Liver (tissue), 7 donors: ENCODE measurements at regions not wholly inside any gene's neighbourhood (a gene's known extent, or its start where the extent isn't known, plus 50 kb on each side); places are given as distances from the start of the nearest gene placed in this dataset.

ENCODE experiments used
- DNase-seq: peaks from one replicate; pipeline ENCODE4 v3.0.0-alpha.2; 2017; ENCODE audit warnings: low spot score
- H3K27ac ChIP-seq, 2 donors: one replicate each; pipeline ENCODE4 v1.7.0; 2013; ENCODE audit warnings: inconsistent platforms in 2 of 2, low read length in 2 of 2, control low read depth in 1 of 2, low read depth in 1 of 2, mild to moderate bottlenecking in 1 of 2
- H3K27me3 ChIP-seq, 4 donors: one replicate each; pipeline versions ENCODE4 v1.6.1 to v1.7.0; 2013; ENCODE audit warnings: low read length in 3 of 4, inconsistent platforms in 1 of 4, mild to moderate bottlenecking in 1 of 4, moderate library complexity in 1 of 4; ENCODE audit not compliant: control insufficient read depth in 4 of 4, insufficient read depth in 4 of 4
- H3K36me3 ChIP-seq, 4 donors: one replicate each; pipeline versions ENCODE4 v1.6.1 to v1.7.0; 2013; ENCODE audit warnings: low read length in 3 of 4, mild to moderate bottlenecking in 3 of 4, low read depth in 1 of 4, moderate library complexity in 1 of 4; ENCODE audit not compliant: control insufficient read depth in 4 of 4, insufficient read depth in 3 of 4
- H3K4me1 ChIP-seq, 4 donors: one replicate each; pipeline versions ENCODE4 v1.6.1 to v1.7.0; 2013; ENCODE audit warnings: low read length in 3 of 4, mild to moderate bottlenecking in 3 of 4, moderate library complexity in 1 of 4; ENCODE audit not compliant: control insufficient read depth in 4 of 4, insufficient read depth in 4 of 4
- H3K4me3 ChIP-seq, 3 donors: one replicate each; pipeline versions ENCODE4 v1.6.1 to v1.7.0; 2013; ENCODE audit warnings: low read length in 3 of 3, control low read depth in 1 of 3, low read depth in 1 of 3, mild to moderate bottlenecking in 1 of 3
- H3K9ac ChIP-seq, 2 donors: one replicate each; pipeline ENCODE4 v1.7.0; 2013; ENCODE audit warnings: low read length in 2 of 2, mild to moderate bottlenecking in 2 of 2, moderate library complexity in 2 of 2, control low read depth in 1 of 2, low read depth in 1 of 2
- H3K9me3 ChIP-seq, 4 donors: one replicate each; pipeline versions ENCODE4 v1.6.1 to v1.7.0; 2013; ENCODE audit warnings: low read length in 3 of 4; ENCODE audit not compliant: control insufficient read depth in 4 of 4
- ATF3 ChIP-seq: IDR thresholded peaks from 2 replicates; pipeline ENCODE4 v1.6.1; 2016; ENCODE audit warnings: antibody characterized with exemption
- EGR1 ChIP-seq, 2 donors: IDR thresholded peaks; 2 replicates each; pipeline ENCODE4 v1.6.1; 2016 to 2018; ENCODE audit warnings: antibody characterized with exemption in 2 of 2, low read depth in 2 of 2
- FOXA2 ChIP-seq: IDR thresholded peaks from 2 replicates; pipeline ENCODE4 v1.6.1; 2016; ENCODE audit warnings: antibody characterized with exemption
- GABPA ChIP-seq, 2 donors: IDR thresholded peaks in 1 of 2; conservative IDR thresholded peaks in 1 of 2; 2 replicates each; pipeline ENCODE4 v1.6.1; 2016; ENCODE audit warnings: antibody characterized with exemption in 2 of 2, mild to moderate bottlenecking in 1 of 2, moderate library complexity in 1 of 2
- HNF4A ChIP-seq, 2 donors: conservative IDR thresholded peaks; 2 replicates each; pipeline ENCODE4 v1.6.1; 2016; ENCODE audit warnings: antibody characterized with exemption in 2 of 2, mild to moderate bottlenecking in 2 of 2
- HNF4G ChIP-seq: IDR thresholded peaks from 2 replicates; pipeline ENCODE4 v1.6.1; 2016; ENCODE audit warnings: antibody characterized with exemption
- JUND ChIP-seq, 2 donors: IDR thresholded peaks; 2 replicates each; pipeline ENCODE4 v1.6.1; 2016; ENCODE audit warnings: antibody characterized with exemption in 2 of 2
- NR2F2 ChIP-seq: IDR thresholded peaks from 2 replicates; pipeline ENCODE4 v1.6.1; 2016; ENCODE audit warnings: antibody characterized with exemption
- RAD21 ChIP-seq, 2 donors: IDR thresholded peaks; 2 replicates each; pipeline ENCODE4 v1.6.1; 2016; ENCODE audit warnings: antibody characterized with exemption in 2 of 2, mild to moderate bottlenecking in 2 of 2
- RXRA ChIP-seq, 2 donors: IDR thresholded peaks; 2 replicates each; pipeline ENCODE4 v1.6.1; 2017 to 2018; ENCODE audit warnings: antibody characterized with exemption in 2 of 2, mild to moderate bottlenecking in 1 of 2
- TAF1 ChIP-seq: conservative IDR thresholded peaks from 2 replicates; pipeline ENCODE4 v1.6.1; 2016; ENCODE audit warnings: antibody characterized with exemption, mild to moderate bottlenecking
- YY1 ChIP-seq: IDR thresholded peaks from 2 replicates; pipeline ENCODE4 v1.6.1; 2016; ENCODE audit warnings: antibody characterized with exemption, mild to moderate bottlenecking
- ZBTB33 ChIP-seq: IDR thresholded peaks from 2 replicates; pipeline ENCODE4 v1.6.1; 2016; ENCODE audit warnings: antibody characterized with exemption
- WGBS: extraction: QIAGEN DNeasy Blood & Tissue Kit; methylation state at CpG from one replicate; pipeline ENCODE4 v1.1.7; 2013; 5-methylcytosine and 5-hydroxymethylcytosine counted together
- donor health status: healthy.
- donor health status: healthy.
- donor health status: healthy.
- donor health status: healthy.

GRCh38 chr11:44467931-44468330 is 97.5 kb upstream of the CD82 start:
- no peak for TF ChIP-seq RXRA (IDR thresholded peaks at IDR 0.05)
- no peaks in the 10 kb centered on the region for H3K27me3 ChIP-seq
- no peaks in the 10 kb centered on the region for H3K36me3 ChIP-seq
- peaks cover 0 to 2% (median 0%) of the 10 kb centered on the region in 4 donors for H3K9me3 ChIP-seq
- no peak overlapping the region for H3K9ac ChIP-seq
- 81% methylated on average over 5 of the region's 5 CpGs for WGBS
- no peak overlapping the region for H3K27ac ChIP-seq
- H3K4me3 ChIP-seq, result no peak overlapping the region
- DNase-seq, result no peak
- H3K4me1 ChIP-seq, result peaks cover 0 to 8% (median 3%) of the 10 kb centered on the region in 4 donors

- H3K9ac ChIP-seq, result no peak overlapping the region
- H3K36me3 ChIP-seq, result no peaks in the 10 kb centered on the region
- H3K9me3 ChIP-seq, result peaks cover 0 to 2% (median 0%) of the 10 kb centered on the region in 4 donors
- TF ChIP-seq JUND (IDR thresholded peaks at IDR 0.05) (no peak), EGR1 (IDR thresholded peaks at IDR 0.05; ENCODE audit: low read depth in 2 of 2) (no peak), ZBTB33 (no peak), NR2F2 (no peak), HNF4G (no peak), GABPA (IDR thresholded peaks at IDR 0.05 in 1 of 2, conservative IDR thresholded peaks at IDR 0.05 in 1 of 2) (no peak), TAF1 (no peak), ATF3 (no peak), FOXA2 (no peak), RAD21 (IDR thresholded peaks at IDR 0.05) (no peak)
- no peak overlapping the region for H3K4me3 ChIP-seq
- no peak for DNase-seq
- no peak overlapping the region for H3K27ac ChIP-seq
- WGBS, result 90% methylated on average over 1 of the region's 1 CpG
- no peaks in the 10 kb centered on the region for H3K27me3 ChIP-seq
- H3K4me1 ChIP-seq, result peaks cover 0 to 8% (median 3%) of the 10 kb centered on the region in 4 donors
Observed at GRCh38 chr11:44468345-44468988, 97.0 kb upstream of the CD82 start.

- 42% methylated on average over 6 of the region's 6 CpGs for WGBS
- no peak for DNase-seq
- Histone ChIP-seq H3K27me3 (peaks cover 0 to 2% (median 0%) of the 10 kb centered on the region in 4 donors), H3K36me3 (no peaks in the 10 kb centered on the region), H3K4me3 (no peak overlapping the region), H3K4me1 (peaks cover 0 to 8% (median 3%) of the 10 kb centered on the region in 4 donors), H3K9me3 (peaks cover 0 to 2% (median 0%) of the 10 kb centered on the region in 4 donors), H3K27ac (no peak overlapping the region), H3K9ac (no peak overlapping the region)
- TF ChIP-seq TAF1, result no peak
- TF ChIP-seq HNF4A (conservative IDR thresholded peaks at IDR 0.05), result no peak
- no peak for TF ChIP-seq YY1
- TF ChIP-seq NR2F2, result no peak
Observed at GRCh38 chr11:44469412-44469811, 96.1 kb upstream of the CD82 start.
